ENCODE measurements at regions not wholly inside any gene's neighbourhood (a gene's known extent, or its start where the extent isn't known, plus 50 kb on each side); places are given as distances from the start of the nearest gene placed in this dataset.

GRCh38 chr17:72452286-72453173 is 331.7 kb downstream of the SOX9 start:
- no peak overlapping the region for H3K4me3 ChIP-seq
- H3K4me1 ChIP-seq (ENCODE audit: control insufficient read depth in 5 of 5, insufficient read depth in 5 of 5, low read length in 5 of 5) = peaks cover 0 to 3% (median 0%) of the 10 kb centered on the region in 5 donors
- 65 to 78% methylated on average over 5 of the region's 5 CpGs for WGBS, 2 donors
- H3K27ac ChIP-seq (ENCODE audit: low read depth in 1 of 2, low read length in 1 of 2) = no peak overlapping the region
- peaks cover 0 to 2% (median 0%) of the 10 kb centered on the region in 4 donors for H3K9me3 ChIP-seq (ENCODE audit: control insufficient read depth in 4 of 4, insufficient read depth in 3 of 4, low read length in 3 of 4)
- no peaks in the 10 kb centered on the region for H3K27me3 ChIP-seq (ENCODE audit: control insufficient read depth in 3 of 3, insufficient read depth in 3 of 3, low read length in 2 of 3)
- no peaks in the 10 kb centered on the region for H3K36me3 ChIP-seq (ENCODE audit: control insufficient read depth in 4 of 4, insufficient read depth in 4 of 4, low read length in 4 of 4)
- TF ChIP-seq CTCF (IDR thresholded peaks at IDR 0.05; ENCODE audit: control extremely low read depth, extremely low read depth) = no peak
- no peak for ATAC-seq (ENCODE audit: insufficient read depth, low FRiP score)
- no peak for DNase-seq
- no peak overlapping the region for H3K9ac ChIP-seq (ENCODE audit: insufficient read depth in 1 of 2, low read length in 2 of 2)

- ATAC-seq (ENCODE audit: insufficient read depth, low FRiP score) (no peak), DNase-seq (no peak)
- Histone ChIP-seq H3K4me1 (ENCODE audit: control insufficient read depth in 5 of 5, insufficient read depth in 5 of 5, low read length in 5 of 5) (peaks cover 0 to 3% (median 0%) of the 10 kb centered on the region in 5 donors), H3K27me3 (ENCODE audit: control insufficient read depth in 3 of 3, insufficient read depth in 3 of 3, low read length in 2 of 3) (no peaks in the 10 kb centered on the region), H3K4me3 (no peak overlapping the region), H3K9ac (ENCODE audit: insufficient read depth in 1 of 2, low read length in 2 of 2) (no peak overlapping the region), H3K9me3 (ENCODE audit: control insufficient read depth in 4 of 4, insufficient read depth in 3 of 4, low read length in 3 of 4) (peaks cover 0 to 2% (median 0%) of the 10 kb centered on the region in 4 donors), H3K27ac (ENCODE audit: low read depth in 1 of 2, low read length in 1 of 2) (no peak overlapping the region), H3K36me3 (ENCODE audit: control insufficient read depth in 4 of 4, insufficient read depth in 4 of 4, low read length in 4 of 4) (no peaks in the 10 kb centered on the region)
- 86 to 93% methylated on average over 4 of the region's 4 CpGs for WGBS, 2 donors
- TF ChIP-seq CTCF (IDR thresholded peaks at IDR 0.05; ENCODE audit: control extremely low read depth, extremely low read depth) = no peak
Observed at GRCh38 chr17:72454342-72454741, 333.5 kb downstream of the SOX9 start.

GRCh38 chr17:72455562-72455961 is 334.7 kb downstream of the SOX9 start:
- no peaks in the 10 kb centered on the region for H3K36me3 ChIP-seq (ENCODE audit: control insufficient read depth in 4 of 4, insufficient read depth in 4 of 4, low read length in 4 of 4)
- no peak overlapping the region for H3K27ac ChIP-seq (ENCODE audit: low read depth in 1 of 2, low read length in 1 of 2)
- H3K9ac ChIP-seq (ENCODE audit: insufficient read depth in 1 of 2, low read length in 2 of 2) = no peak overlapping the region
- no peak overlapping the region for H3K4me3 ChIP-seq
- WGBS, 2 donors = 87 to 90% methylated on average over 8 of the region's 8 CpGs
- no peaks in the 10 kb centered on the region for H3K27me3 ChIP-seq (ENCODE audit: control insufficient read depth in 3 of 3, insufficient read depth in 3 of 3, low read length in 2 of 3)
- peaks cover 0 to 2% (median 0%) of the 10 kb centered on the region in 4 donors for H3K9me3 ChIP-seq (ENCODE audit: control insufficient read depth in 4 of 4, insufficient read depth in 3 of 4, low read length in 3 of 4)
- ATAC-seq (ENCODE audit: insufficient read depth, low FRiP score) (no peak), DNase-seq (no peak)
- peaks cover 0 to 3% (median 0%) of the 10 kb centered on the region in 5 donors for H3K4me1 ChIP-seq (ENCODE audit: control insufficient read depth in 5 of 5, insufficient read depth in 5 of 5, low read length in 5 of 5)
- TF ChIP-seq CTCF (IDR thresholded peaks at IDR 0.05; ENCODE audit: control extremely low read depth, extremely low read depth) = no peak
